Islet of Langerhans (tissue), 1 donor: ENCODE measurements at regions not wholly inside any gene's neighbourhood (a gene's known extent, or its start where the extent isn't known, plus 50 kb on each side); places are given as distances from the start of the nearest gene placed in this dataset.

ENCODE experiments used
- FAIRE-seq: peaks from one replicate; lab custom pipeline; 2011; peaks lifted over from hg19 to GRCh38; lab: Jason Lieb, UNC

DNA sequence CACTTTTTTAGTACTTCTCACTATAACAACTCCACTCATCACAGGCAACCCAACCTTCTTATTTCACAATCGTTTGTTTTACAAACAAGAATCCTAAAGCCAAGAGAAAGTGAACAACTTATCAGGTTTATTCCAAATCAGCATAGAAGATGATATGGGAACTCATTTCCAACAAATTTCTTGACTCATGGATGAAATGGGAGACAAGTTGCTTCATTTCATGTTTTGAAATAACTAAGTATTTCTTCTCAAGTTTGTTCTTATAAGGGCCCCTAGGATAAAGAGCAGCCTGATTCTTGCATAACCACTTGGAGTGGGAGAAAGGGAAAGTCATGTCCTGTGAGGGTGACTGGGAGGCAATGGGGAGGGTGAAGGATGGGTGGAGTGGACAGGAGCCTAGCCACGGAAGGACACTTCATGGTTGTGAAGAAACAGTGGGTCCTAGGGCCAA, 168.3 kb downstream of the DUSP6 start:
- no peak for FAIRE-seq

DNA sequence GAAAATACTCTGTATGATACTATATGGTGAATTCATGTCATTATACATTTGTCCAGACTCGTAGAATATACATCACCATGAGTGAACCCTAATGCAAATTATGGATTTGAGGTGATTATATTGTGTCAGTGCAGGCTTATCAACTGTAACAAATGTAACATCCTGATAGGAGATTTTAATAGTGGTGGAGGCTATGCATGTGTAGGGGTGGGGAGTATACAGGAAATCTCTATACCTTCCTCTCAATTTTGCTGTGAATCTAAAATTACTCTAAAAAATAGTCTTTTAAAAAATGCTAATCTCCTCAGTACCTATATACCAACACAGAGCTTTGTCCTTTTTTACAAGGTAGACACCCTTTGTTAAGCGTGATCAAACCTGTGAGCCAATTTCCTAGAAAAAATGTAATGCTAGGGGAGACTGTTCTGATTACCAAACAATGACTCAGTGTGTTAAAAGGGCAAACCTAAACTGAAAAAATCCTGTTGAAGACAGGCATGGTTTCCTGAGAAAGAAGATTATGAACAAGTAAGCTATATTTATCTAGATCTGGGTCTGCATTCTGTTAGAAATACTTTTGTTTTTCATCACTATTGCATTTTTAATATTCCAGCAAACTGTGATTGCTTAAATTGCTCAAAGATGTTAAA, 170.9 kb downstream of the DUSP6 start:
- FAIRE-seq: peak; percentile 61

- FAIRE-seq: no peak
Measured at GRCh38 chr12:89180496-89180895, 171.8 kb downstream of the DUSP6 start.

DNA sequence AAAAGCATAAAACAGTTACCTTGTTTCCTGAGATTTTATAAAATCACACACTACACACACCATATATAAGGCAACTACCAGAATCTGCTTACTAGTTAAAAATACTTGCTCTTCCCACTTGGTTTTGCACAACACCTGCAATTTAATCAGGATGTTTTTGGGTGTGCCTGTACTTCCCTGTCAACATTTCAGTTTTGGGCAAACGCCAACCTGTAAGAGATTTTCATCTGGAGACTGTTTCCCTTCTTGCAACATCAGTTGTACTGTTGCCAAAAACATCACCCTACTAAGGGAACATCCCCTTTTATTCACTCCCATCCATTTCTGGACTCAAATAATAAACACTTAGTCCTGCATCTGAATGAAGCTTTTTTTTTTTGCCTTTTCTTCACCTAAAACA, 172.3 kb downstream of the DUSP6 start:
- no peak for FAIRE-seq

- no peak for FAIRE-seq
Measured at GRCh38 chr12:89179245-89179644, 173.1 kb downstream of the DUSP6 start.

DNA sequence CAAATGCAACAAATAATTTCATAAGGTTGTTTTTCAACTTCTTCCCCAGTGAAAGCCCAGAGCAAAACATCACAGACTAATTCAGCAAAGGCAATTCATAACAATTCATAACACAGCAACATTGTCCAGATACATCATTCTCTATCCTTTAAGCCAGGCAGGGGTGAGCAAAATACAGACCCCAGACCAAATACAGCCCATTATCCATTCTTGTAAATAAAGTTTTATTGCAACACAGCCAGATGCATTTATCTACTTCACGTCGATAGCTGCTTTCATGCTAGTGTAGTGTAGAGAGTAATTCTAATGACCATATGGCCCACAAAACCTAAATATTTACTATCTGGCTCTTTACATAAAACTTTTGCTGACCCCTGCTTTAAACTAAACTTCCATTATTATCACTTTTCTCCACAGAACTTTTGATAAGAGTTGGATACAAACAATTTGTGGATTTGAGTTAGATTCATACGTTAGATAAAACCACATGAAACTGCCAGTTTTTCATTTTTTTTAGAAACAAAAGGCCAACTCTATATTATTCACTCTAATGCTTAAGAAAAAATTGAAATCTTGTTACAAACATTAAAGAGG, 174.4 kb downstream of the DUSP6 start:
- no peak for FAIRE-seq

DNA sequence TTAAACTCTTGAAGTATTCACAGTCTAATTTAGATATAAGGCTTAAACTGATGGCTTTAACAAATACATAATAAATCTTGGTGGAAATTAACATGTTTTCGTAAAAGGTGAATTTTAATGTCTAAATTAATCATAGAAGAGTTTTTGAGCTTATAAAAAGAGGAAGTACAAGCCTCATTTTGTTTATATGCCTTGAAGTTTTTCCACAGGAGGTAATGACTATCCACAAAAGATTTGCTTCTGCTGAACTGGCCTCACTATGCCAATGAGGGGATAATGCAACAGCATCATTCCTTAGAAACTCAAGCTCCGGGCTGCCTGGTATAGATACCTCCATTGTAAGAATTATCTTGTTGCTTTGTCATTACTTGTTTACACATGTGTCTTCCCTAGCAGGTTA, 175.6 kb downstream of the DUSP6 start:
- FAIRE-seq: no peak

DNA sequence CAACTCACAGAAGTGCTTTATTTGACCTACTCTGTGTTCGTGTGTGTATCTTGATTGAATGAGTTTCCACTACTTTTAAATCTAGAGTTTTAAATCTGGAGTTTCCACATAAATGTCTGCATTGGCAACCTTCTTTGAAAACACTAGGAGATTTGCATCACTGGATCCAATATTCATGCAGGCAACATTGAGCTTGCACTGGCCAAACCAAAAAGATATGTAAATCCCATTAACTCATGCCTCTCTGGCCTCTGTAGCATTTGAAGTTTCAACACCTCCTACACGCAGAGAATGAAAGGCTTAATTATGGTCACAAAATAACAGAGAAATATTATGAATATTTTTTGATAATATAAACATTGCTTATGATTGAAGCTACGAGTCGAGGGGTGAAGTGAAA, 178.6 kb downstream of the DUSP6 start:
- no peak for FAIRE-seq

DNA sequence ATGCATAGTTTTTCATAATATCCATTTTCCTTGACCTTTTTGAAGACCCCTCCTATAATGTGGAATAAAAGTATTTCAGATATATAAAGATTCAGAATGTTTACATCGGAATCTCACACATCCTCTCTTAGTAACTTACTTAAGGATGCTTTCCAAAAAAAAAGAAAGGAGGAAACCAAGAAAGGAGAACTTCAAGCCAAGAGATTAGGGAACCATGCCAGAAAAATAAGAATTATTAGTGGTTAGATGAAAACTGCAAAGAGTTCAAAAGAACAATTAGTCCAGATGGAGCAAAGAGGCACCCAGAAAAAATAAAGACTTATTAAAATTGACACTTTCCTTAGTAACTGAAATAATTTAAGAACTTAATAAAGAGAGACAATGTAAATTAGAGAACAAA, 179.2 kb downstream of the DUSP6 start:
- FAIRE-seq: no peak

DNA sequence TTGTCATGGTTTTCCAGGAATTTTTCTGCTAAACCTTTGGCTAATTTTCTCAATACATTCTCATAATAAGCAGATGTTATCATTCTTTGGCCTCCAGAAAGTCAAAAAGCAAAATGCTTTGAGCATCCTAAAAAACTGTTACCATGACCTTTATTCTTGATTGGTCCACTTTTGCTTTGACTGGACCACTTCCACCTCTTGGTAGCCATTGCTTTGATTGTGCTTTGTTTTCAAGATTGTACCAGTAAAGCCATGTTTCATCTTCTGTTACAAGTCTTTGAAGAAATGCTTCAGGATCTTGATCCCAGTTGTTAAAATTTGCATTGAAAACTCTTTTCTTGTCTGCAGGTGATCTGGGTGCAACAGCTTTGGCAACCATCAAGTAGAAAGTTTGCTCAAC, 180.1 kb downstream of the DUSP6 start:
- no peak for FAIRE-seq

- no peak for FAIRE-seq
Measured at GRCh38 chr12:89169321-89169720, 183.0 kb downstream of the DUSP6 start.

- no peak for FAIRE-seq
Measured at GRCh38 chr12:89167986-89168385, 184.3 kb downstream of the DUSP6 start.

- no peak for FAIRE-seq
Measured at GRCh38 chr12:89166525-89166934, 185.8 kb downstream of the DUSP6 start.

DNA sequence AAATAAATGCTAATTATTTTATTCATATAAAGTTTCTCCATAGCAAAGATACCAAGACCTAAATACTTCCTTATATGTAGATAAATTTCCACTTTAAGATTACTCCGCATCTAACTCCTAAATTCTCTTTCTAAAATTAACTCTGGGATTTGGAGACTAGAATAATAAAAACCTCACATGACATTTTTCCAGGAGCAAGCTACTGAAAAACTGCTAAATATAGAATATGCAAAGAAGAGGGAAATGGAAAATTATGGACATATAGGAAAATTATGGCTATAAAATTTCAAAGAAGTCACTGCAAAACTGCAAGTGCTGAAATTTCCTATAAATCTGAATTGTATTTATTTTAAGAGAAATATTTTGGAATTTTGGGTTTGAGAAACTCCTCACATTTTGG, 186.2 kb downstream of the DUSP6 start:
- peak; percentile 9 for FAIRE-seq

DNA sequence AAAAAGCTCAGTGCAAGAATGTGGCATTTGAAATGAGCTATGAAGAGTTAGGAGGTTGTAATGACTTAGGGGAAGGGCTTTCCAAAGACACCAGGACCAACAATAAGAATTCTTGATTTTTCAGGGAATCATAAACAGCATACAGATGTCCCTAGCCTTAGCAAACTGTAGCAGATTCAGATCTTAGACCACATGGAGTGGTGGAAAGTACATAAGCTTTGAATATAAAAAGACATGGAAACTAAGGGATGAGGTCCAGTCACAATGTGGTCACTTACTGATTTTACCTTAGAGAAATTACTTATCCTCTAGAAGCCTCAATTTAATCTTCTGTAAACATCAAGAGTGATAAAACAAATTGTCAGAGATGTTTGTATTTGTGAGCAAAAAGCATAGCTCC, 186.6 kb downstream of the DUSP6 start:
- no peak for FAIRE-seq

- FAIRE-seq: no peak
Measured at GRCh38 chr12:89163918-89164317, 188.4 kb downstream of the DUSP6 start.

- FAIRE-seq: no peak
Measured at GRCh38 chr12:89162589-89163261, 189.6 kb downstream of the DUSP6 start.

DNA sequence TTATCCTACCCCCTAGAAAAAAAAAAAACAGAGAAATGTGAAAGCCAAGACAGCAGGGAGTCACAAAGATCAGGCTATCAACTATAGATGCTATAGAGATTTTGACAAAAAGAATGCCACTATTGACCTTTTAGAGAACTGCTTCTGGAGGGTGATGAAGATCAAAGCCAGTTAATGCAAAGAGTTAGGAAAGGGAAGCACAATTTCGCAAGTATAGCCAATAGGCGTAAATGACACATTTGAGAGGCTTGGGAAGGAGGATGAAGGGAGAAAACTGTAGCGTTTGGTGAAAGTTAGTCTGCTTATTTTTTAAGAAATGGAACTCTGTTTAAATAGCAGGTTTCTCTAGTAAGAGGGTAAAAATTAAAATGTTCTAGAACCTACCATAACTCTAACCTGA, 190.7 kb downstream of the DUSP6 start:
- FAIRE-seq: no peak

DNA sequence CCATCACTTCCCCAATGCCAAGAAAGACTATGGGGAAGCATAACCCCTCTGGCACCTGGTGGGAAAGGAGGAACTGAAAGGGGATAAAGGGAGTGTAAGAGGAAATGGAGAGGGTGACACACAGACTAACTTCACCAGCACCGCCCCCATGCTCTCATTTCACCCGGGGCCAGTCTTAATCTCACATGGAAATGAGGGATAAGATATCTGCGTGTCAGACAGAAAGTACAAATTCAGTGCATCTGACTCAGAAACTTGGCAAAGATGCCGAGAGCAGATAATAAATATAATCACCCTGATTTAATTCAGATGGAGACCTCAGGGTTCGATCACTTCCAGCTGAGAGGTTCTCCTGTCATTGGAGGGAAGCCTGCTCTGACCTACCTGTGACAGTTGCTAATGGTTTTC, 191.6 kb downstream of the DUSP6 start:
- no peak for FAIRE-seq

- no peak for FAIRE-seq
Measured at GRCh38 chr12:89157413-89157812, 194.9 kb downstream of the DUSP6 start.

DNA sequence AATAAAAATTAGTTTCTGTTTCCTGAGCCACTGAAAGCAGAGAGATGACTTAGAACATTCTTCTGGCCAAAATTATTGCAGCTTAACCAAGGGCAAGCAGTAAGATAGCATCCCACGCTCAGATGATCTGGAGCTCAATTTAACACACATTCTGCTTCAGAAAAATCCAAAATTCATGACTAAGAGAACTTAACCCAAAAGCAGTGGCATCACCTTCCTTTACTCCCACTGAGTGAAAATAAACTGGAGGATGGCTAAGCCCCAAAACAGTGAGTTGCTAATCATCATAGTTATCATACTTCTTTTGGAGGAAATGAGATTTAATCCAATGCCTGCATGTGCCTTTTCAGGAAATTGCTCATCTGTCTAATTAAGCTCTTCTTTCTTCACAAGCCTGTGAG, 195.4 kb downstream of the DUSP6 start:
- FAIRE-seq: no peak

- FAIRE-seq: no peak
Measured at GRCh38 chr12:89156340-89156739, 196.0 kb downstream of the DUSP6 start.

- FAIRE-seq: no peak
Measured at GRCh38 chr12:89155826-89156225, 196.5 kb downstream of the DUSP6 start.
